Keratinocyte (primary cell): ENCODE measurements at regions not wholly inside any gene's neighbourhood (a gene's known extent, or its start where the extent isn't known, plus 50 kb on each side); places are given as distances from the start of the nearest gene placed in this dataset.

ENCODE experiments used
- EZH2 ChIP-seq: IDR thresholded peaks from one replicate; pipeline ENCODE4 v1.6.1; 2012; ENCODE audit warnings: inconsistent platforms, mild to moderate bottlenecking, low read length, moderate library complexity
- TF ChIP-seq, protein P1 (sequence below), 3 experiments: IDR thresholded peaks in 1 of 3; conservative IDR thresholded peaks in 1 of 3; optimal IDR thresholded peaks in 1 of 3; 2 replicates in 2 of 3; 3 replicates in 1 of 3; pipeline versions ENCODE3 to v1.5.1; 2011; ENCODE audit warnings: low read length in 3 of 3, mild to moderate bottlenecking in 3 of 3, moderate library complexity in 2 of 3, control low read depth in 1 of 3, inconsistent platforms in 1 of 3; ENCODE audit not compliant: insufficient read depth in 2 of 3; ENCODE audit errors: extremely low read depth in 1 of 3

DNA sequence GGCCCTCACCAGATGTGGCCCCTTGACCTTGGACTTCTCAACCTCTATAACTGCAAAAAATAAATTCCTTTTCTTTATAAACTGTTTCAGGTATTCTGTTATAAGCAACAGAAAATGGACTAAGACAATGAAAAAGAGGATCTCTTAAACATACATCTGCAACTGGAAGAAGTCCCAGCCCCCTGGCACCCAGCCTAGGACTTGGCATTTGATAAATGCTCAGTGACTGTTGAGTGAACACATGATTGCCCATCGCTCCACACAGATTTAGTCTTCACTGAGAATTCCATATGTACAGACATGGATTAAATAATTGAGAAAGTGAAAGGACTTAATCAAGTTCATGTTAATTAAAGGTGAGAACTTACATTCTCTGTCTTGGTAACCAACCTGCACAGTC lies 344.9 kb upstream of the RUNX1 start:
- TF ChIP-seq, protein P1, sequence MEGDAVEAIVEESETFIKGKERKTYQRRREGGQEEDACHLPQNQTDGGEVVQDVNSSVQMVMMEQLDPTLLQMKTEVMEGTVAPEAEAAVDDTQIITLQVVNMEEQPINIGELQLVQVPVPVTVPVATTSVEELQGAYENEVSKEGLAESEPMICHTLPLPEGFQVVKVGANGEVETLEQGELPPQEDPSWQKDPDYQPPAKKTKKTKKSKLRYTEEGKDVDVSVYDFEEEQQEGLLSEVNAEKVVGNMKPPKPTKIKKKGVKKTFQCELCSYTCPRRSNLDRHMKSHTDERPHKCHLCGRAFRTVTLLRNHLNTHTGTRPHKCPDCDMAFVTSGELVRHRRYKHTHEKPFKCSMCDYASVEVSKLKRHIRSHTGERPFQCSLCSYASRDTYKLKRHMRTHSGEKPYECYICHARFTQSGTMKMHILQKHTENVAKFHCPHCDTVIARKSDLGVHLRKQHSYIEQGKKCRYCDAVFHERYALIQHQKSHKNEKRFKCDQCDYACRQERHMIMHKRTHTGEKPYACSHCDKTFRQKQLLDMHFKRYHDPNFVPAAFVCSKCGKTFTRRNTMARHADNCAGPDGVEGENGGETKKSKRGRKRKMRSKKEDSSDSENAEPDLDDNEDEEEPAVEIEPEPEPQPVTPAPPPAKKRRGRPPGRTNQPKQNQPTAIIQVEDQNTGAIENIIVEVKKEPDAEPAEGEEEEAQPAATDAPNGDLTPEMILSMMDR (optimal IDR thresholded peaks at IDR 0.05 in 1 of 3, IDR thresholded peaks at IDR 0.05 in 1 of 3, conservative IDR thresholded peaks at IDR 0.05 in 1 of 3; ENCODE audit: extremely low read depth in 1 of 3, insufficient read depth in 2 of 3, low read length in 3 of 3): no peak
- TF ChIP-seq EZH2: no peak
